ENCODE measurements at regions not wholly inside any gene's neighbourhood (a gene's known extent, or its start where the extent isn't known, plus 50 kb on each side); places are given as distances from the start of the nearest gene placed in this dataset.

DNA sequence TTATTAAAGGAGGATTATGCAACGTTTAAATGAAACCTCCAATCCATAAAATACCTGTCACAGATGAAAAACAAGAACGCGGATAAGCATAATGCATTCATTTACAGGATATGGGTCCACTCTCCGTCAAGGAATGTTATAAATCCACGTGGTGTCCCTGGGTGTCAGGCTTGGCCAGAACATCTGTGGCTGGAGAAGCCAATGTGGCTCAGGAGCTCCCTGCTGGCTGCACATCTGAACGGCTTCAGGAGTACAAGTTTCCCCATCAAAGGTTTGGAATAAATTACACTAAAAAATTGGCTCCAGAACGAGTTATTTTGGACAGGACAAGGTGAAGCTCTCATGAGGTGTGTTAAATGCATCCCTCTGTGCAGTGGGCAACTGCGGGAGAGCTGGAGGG lies 87.8 kb upstream of the LEF1 start:
- Histone ChIP-seq H3K27me3 (ENCODE audit: control insufficient read depth, insufficient read depth, low read length, poor library complexity, severe bottlenecking) (no peaks in the 10 kb centered on the region), H3K4me3 (ENCODE audit: low read length) (no peak overlapping the region), H3K9ac (ENCODE audit: extremely low read depth, low read length, poor library complexity, severe bottlenecking) (no peak overlapping the region), H3K4me1 (ENCODE audit: control insufficient read depth, insufficient read depth, low read length) (no peaks in the 10 kb centered on the region), H3K9me3 (ENCODE audit: control insufficient read depth, low read length) (no peaks in the 10 kb centered on the region), H3K36me3 (ENCODE audit: control insufficient read depth, insufficient read depth, low read length) (no peaks in the 10 kb centered on the region), H3K27ac (ENCODE audit: low read depth, low read length) (no peak overlapping the region)
- DNase-seq, result no peak
- Mint-ChIP-seq H3K4me1 (no peaks in the 10 kb centered on the region), H3K27me3 (ENCODE audit: insufficient read depth) (no peaks in the 10 kb centered on the region), H3K4me3 (no peak overlapping the region), H3K27ac (no peak overlapping the region), H3K9me3 (no peaks in the 10 kb centered on the region), H3K36me3 (ENCODE audit: low read depth) (no peaks in the 10 kb centered on the region)
- TF ChIP-seq, protein P1, sequence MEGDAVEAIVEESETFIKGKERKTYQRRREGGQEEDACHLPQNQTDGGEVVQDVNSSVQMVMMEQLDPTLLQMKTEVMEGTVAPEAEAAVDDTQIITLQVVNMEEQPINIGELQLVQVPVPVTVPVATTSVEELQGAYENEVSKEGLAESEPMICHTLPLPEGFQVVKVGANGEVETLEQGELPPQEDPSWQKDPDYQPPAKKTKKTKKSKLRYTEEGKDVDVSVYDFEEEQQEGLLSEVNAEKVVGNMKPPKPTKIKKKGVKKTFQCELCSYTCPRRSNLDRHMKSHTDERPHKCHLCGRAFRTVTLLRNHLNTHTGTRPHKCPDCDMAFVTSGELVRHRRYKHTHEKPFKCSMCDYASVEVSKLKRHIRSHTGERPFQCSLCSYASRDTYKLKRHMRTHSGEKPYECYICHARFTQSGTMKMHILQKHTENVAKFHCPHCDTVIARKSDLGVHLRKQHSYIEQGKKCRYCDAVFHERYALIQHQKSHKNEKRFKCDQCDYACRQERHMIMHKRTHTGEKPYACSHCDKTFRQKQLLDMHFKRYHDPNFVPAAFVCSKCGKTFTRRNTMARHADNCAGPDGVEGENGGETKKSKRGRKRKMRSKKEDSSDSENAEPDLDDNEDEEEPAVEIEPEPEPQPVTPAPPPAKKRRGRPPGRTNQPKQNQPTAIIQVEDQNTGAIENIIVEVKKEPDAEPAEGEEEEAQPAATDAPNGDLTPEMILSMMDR (conservative IDR thresholded peaks at IDR 0.05), result no peak
- 91% methylated on average over 7 to 8 of the region's 8 CpGs for WGBS, 2 experiments (ENCODE audit: insufficient coverage in 1 of 2, insufficient read length in 1 of 2)

DNA sequence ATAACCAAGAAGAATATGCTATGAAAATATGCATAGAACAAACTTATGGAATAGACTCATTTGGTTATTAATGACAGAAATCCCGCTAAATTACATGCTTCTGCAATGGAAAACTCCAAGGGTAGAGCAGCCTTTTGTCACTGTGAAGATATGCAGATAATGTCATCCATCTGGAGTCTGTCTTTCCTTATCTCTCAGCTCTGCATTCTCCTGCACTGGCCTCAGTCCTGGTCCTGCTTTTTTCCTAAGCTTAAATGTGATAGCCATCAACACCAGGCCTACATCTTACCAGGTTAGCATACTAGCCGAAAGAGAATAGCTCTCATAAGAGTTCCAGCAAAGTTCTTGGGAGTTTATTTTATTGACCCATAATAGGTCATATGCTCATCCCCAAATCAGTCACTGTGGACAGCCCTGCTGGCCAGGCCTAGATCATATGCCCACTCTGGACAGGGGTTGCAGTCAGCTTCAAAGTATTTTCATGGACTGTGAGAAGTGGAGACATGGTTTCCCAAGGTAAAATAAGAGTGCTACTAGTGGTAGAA lies 86.5 kb upstream of the LEF1 start:
- TF ChIP-seq, protein P1 (conservative IDR thresholded peaks at IDR 0.05), result peak; percentile 38
- no peak overlapping the region for H3K4me3 Mint-ChIP-seq
- 95 to 100% methylated on average over 1 to 2 of the region's 2 CpGs for WGBS, 2 experiments (ENCODE audit: insufficient coverage in 1 of 2, insufficient read length in 1 of 2)
- Histone ChIP-seq H3K36me3 (ENCODE audit: control insufficient read depth, insufficient read depth, low read length) (no peaks in the 10 kb centered on the region), H3K4me1 (ENCODE audit: control insufficient read depth, insufficient read depth, low read length) (no peaks in the 10 kb centered on the region), H3K27me3 (ENCODE audit: control insufficient read depth, insufficient read depth, low read length, poor library complexity, severe bottlenecking) (no peaks in the 10 kb centered on the region), H3K4me3 (ENCODE audit: low read length) (no peak overlapping the region), H3K27ac (ENCODE audit: low read depth, low read length) (no peak overlapping the region), H3K9ac (ENCODE audit: extremely low read depth, low read length, poor library complexity, severe bottlenecking) (no peak overlapping the region), H3K9me3 (ENCODE audit: control insufficient read depth, low read length) (no peaks in the 10 kb centered on the region)
- peaks cover 3% of the 10 kb centered on the region for H3K9me3 Mint-ChIP-seq
- H3K27me3 Mint-ChIP-seq (ENCODE audit: insufficient read depth), result no peaks in the 10 kb centered on the region
- DNase-seq, result no peak
- H3K4me1 Mint-ChIP-seq, result no peaks in the 10 kb centered on the region
- H3K27ac Mint-ChIP-seq, result no peak overlapping the region
- H3K36me3 Mint-ChIP-seq (ENCODE audit: low read depth), result no peaks in the 10 kb centered on the region

DNA sequence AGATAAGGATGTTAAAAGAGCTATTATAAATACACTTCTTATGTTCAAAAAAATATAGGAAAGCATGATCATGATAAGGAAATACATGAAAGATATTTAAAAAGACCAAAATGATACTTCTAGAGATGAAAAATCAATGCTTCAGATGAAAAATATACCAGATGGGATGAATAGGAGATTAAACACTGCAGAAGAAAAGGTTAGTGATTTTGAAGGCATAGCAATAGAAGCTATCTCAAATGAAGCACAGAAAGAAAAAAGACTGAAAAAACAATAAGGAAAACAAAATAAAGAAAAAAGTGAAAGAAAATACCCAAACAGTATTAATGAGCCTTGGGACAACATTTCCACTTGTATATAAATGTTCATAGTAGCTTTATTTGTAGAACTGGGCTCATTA lies 80.7 kb upstream of the LEF1 start:
- no peaks in the 10 kb centered on the region for H3K27me3 ChIP-seq (ENCODE audit: control insufficient read depth, insufficient read depth, low read length, poor library complexity, severe bottlenecking)
- no peak for DNase-seq
- H3K9me3 ChIP-seq (ENCODE audit: control insufficient read depth, low read length), result no peaks in the 10 kb centered on the region
- no peak overlapping the region for H3K9ac ChIP-seq (ENCODE audit: extremely low read depth, low read length, poor library complexity, severe bottlenecking)
- no peak overlapping the region for H3K4me3 ChIP-seq (ENCODE audit: low read length)
- H3K36me3 ChIP-seq (ENCODE audit: control insufficient read depth, insufficient read depth, low read length), result no peaks in the 10 kb centered on the region
- Mint-ChIP-seq H3K4me1 (no peaks in the 10 kb centered on the region), H3K4me3 (no peak overlapping the region), H3K36me3 (ENCODE audit: low read depth) (no peaks in the 10 kb centered on the region), H3K27me3 (ENCODE audit: insufficient read depth) (no peaks in the 10 kb centered on the region), H3K9me3 (peaks cover 11% of the 10 kb centered on the region), H3K27ac (no peak overlapping the region)
- H3K27ac ChIP-seq (ENCODE audit: low read depth, low read length), result no peak overlapping the region
- TF ChIP-seq, protein P1 (conservative IDR thresholded peaks at IDR 0.05), result no peak
- H3K4me1 ChIP-seq (ENCODE audit: control insufficient read depth, insufficient read depth, low read length), result no peaks in the 10 kb centered on the region

Measured in endodermal cell (in vitro differentiated cells).